HG02798 (cell line): ENCODE measurements at regions not wholly inside any gene's neighbourhood (a gene's known extent, or its start where the extent isn't known, plus 50 kb on each side); places are given as distances from the start of the nearest gene placed in this dataset.

Experiments used
- ATAC-seq: cut with Tn5 transposase; IDR thresholded peaks from one replicate; pipeline ENCODE4 v1.9.1; 2021; ENCODE audit warnings: mild to moderate bottlenecking; ENCODE audit not compliant: unreplicated experiment, poor library complexity

DNA sequence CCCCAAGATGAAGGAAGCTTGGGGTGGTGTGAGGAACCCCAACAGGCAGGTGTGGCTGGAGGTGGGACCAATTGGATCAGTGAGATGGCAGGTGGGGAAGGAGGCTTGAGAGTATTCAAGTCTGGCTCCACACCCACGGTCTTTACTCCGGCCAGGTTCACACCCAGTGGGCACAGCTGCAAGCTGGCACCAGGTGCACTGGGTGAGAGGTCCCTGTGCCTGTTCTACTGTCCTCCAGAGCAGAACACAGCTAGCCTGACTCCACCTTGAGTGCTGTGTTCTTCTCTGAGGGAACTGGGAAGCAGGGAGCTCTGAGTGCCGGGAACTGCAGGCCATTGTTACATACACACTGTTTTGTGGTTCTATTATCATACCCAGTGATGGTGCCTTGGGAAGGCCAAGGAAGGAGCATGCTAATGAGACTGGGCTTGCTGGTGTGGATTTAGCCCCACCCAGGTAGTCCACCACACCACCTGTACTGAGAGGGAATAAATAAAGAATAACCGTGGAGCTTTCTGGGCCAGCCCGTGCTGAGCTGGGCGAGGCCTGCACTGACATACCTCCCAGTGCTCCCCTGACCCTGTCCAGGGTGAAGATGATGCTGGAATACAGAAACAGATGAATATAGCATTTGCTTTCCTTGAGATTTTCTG, 93.4 kb downstream of the ABHD5 start:
- ATAC-seq: no peak

DNA sequence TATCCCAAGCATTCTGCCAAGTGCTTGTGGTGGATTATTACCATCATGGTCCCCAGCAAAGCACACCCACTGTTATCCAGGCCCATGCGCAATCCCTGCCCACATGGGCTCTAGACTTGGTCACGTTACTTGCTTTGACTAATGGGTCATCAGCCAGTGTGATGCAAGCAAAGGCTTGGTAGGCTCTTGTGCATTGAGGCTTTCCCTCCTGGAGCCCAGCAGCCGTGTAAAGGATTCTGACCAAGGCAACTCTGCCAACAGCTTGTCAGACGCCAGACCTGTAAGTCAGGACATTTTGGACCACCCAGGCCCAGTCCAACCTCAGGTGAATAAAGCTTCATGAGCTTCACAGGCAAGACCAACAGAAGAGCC, 93.9 kb downstream of the ABHD5 start:
- ATAC-seq: no peak

GRCh38 chr3:43785551-43785950, 94.8 kb downstream of the ABHD5 start:
- no peak for ATAC-seq

DNA sequence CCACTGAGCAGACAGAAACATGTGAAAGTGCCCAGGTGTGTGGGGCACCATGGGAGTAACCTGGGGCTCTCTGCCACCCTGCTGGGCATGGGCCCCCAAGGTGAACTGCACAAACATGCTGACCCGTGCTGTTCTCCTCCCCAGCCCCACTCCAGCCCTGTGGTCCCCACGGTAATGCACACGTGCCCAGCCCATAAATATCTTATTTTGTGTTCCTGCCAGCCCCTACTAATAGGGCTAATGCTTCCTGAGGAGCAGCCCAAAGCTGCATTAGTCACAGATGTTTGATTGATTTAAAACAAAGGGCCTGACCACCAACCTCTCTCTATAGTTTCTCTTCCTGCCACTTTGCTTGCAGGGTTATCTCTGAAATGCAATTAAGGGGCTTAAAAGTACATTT, 95.4 kb downstream of the ABHD5 start:
- no peak for ATAC-seq

DNA sequence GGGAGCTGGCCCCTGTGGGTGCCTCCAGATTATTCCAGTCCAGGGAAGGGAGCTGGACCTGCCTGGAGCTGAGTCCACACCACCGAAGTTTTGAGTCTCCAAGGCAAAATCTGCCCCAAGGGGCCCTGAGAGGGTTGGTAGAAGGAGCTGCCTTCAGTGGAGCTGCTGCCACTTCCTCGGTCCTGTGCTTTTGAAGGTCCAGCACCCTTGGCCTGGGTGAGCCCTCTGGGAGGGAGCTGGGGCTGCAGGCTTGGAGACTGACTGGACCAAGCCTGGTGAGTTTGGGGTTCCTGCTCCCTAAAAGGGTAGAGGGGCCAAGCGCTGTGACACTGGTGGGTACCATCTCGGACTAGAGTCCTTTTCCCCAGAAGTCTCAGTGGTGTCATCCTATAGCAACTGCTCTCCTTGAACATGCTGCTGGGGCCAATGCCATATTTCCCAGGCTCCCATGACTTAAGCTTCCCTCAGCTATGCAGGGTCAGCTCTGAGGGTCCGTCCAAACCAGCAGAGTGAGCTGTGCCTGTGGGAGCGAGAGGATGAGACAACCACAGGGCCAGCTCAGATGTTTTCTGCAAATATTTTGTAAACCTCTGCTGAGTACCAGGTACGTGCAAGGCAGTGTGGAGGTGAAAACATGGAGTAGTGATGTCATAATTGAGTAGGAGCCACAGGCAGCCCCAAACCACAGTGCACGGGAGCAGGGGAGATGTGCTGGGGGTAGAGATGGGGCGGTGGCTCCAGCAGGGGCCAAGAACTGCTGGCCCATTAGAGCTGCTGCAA, 96.0 kb downstream of the ABHD5 start:
- ATAC-seq: no peak

- no peak for ATAC-seq
These were observed 96.6 kb downstream of the ABHD5 start for GRCh38 chr3:43787330-43787729.

DNA sequence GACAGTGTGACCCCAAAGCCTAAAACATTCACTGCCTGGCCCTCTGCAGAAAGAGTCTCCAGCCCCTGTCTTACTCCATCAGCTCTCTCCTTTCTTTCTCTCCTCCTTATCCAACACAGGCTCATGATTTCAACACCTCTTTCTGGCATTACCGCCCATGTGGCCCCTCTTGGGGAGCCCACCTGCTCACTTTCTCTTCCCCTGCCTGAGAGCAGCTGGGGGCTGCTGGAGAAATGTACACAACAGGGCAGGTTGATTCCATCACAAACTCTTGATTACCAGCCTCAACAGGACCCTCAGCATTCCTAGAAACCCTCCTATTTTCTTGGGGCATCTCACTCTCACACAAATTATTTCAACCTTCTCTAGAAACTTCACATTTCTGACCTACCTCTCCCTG, 98.3 kb downstream of the ABHD5 start:
- no peak for ATAC-seq

- ATAC-seq: no peak
These were observed 99.3 kb downstream of the ABHD5 start for GRCh38 chr3:43790060-43790459.

GRCh38 chr3:43790476-43790875, 99.7 kb downstream of the ABHD5 start:
- no peak for ATAC-seq

DNA sequence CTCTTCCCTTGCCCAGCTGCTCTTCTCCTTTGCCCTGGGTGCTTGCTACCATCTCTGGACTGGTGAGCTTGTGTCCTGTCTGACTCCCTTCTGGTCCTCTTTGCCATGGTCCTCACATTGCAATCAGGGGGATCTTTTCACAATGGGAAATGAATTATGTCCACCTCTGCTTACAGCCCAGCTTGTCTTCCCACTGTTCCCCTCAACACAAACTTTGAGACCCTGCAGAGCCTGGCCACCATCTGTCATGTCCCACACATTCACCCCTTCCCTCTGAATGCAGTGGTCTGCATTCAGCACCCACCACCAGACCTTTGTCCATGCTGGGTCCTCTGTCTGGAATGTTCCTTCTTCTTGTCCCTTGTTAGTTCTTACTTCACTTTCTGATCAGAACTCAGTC, 100.5 kb downstream of the ABHD5 start:
- no peak for ATAC-seq

DNA sequence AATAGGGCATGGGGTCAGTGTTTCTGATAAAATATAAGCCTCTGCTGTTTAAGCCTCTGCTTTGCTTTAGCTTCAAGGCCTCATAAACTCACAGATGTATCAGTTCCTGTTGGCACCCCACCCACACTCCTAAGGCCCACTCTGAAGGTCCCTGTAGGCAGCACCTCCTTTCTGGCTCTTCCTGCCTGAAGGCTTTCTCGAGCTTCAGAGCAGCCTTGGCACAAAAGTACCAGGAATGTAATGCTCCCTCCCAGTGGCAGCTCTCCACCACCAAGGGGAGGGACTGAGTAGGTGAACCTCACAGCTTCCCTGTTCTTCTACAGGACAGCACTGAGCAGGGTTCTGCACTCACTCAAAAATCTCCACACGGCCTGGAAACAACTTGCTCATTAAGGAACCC, 102.2 kb downstream of the ABHD5 start:
- no peak for ATAC-seq

GRCh38 chr3:43793648-43794372, 103.1 kb downstream of the ABHD5 start:
- ATAC-seq: no peak

DNA sequence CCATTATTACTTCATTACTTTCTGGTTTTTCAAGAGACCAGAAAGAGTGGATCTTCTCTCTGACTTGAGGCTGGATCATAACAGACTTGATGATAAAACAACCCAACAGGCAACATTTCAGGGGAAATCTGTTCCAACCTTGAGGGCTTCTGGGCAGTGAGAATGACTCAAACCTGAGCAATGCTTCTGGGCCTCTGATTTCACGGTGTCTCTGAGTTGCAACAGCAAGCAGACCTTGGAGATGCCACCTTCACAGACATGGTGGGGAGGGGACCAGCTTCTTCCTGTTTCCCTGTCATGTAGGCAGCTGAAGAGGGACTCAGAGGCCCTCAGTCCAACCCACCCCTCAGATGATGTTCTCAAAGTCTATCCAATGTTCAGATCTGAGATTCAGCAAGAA, 104.0 kb downstream of the ABHD5 start:
- ATAC-seq: no peak

DNA sequence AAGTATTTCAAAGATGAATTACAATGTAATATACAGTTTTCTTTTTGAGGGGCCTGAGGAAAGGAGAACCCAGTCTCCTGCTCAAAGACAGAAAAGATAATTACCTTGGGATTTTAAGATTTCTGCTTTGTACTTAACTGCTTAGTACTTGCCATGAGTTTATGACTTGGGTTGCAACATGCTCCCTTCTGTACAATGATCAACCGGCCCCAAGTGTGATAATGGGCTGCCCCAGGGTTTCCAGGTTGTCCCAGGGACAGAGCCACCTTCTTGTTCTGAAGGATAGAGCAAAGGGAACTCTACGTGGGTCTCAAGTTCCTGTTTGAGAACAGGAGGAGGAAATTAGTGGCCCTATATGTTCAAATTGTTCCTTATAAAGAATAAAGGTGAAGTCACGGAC, 104.8 kb downstream of the ABHD5 start:
- ATAC-seq: no peak

DNA sequence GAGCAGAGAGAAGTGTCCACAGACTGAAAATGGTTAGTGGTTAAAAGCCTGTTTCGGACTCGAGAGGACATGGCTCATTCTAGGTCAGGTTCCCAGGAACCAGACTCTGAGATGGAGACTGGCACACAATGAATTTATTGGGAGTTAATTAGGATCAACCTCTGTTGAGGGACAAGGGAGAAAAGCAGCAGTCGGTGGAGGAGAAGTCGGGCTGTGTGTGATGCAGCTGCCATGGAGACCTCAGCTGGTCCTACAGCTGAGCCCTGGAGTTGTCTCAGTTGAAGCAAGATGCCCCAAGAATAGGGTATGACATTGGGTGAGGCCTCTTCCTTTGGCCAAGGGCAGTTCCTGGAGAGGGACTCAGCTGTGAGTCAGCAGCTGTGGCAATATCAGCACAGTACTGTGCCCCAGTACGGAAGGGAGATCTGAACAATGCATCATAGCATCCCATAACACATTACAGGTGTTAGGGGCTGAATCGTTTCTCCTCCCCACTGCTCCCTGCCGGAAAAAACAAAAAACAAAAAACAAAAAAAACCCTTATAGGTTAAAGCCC, 105.4 kb downstream of the ABHD5 start:
- ATAC-seq: no peak

DNA sequence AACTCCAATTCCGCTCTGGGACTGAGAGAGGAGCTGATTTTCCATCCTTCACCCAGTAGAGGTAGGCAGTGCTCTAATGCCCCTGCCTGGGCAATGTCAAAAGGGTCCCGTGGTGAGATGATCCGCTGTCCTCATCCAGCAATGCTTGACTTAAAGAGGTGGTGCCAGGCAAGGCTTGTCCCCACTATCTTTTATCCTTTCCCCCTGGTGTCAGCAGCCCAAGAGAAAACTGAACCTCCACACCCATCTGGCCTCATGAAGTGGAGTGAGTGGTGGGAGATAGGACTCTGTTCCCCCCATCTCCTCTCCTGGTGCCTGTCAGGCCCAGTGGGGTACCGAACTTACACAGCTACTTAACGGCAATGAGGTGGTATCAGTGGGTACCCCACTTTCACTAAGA, 107.1 kb downstream of the ABHD5 start:
- ATAC-seq: no peak

DNA sequence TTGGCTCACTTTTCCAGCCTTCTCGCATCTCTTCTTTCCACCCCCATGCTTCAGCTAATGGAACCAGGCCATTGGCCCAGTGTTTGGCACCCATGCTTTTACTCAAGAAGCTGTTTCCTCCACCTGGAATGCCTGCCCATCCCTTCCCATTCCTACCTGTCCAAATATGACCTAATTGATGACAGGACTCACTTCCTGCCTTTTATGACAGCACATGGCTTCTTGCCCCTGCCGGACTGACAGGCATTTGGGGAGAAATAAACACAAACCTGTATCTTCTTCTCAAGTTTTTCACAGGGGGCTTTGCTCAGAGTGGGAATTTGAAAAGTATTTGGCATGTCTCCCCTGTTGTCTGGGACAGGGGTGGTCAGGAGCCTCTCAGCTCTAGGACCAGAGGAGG, 120.1 kb downstream of the ABHD5 start:
- ATAC-seq: no peak

GRCh38 chr3:43814461-43814860, 123.7 kb downstream of the ABHD5 start:
- no peak for ATAC-seq

DNA sequence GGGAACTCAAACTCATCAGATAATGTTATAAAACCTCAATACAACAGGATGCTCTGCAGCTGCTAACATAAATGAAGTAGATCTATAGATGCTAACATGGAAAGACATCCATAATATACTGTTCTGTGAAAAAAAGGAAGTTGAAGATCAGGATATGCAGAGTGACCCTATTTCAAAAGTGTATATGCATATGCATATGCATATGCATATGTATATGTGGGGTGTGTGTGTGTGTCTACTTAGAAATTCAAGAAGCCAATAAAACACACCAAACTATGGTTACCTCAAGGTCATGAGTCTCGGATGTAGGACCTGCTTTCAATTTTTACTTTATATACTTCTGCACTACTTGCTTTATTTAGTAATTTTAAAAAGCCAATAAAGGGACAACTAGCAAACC, 125.6 kb downstream of the ABHD5 start:
- no peak for ATAC-seq

DNA sequence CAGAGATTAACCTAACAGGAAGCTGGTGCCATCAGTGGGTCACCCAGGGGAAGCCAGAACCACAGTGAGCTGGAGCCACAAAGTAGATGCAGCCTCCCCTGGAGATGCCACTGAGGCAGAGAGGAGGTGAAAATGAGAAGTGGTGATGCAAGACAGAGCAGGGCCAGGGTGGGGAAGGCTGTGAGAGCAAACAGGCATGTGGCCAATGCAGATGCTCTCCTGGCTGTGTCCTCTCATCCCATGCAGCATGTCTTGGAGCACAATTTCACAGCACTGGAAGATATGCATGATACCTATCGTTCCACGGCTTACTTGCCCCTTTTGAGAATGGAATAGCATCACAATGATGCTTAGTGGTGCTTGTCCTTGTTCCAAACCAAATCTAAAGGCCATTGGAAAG, 126.3 kb downstream of the ABHD5 start:
- no peak for ATAC-seq

- no peak for ATAC-seq
These were observed 127.1 kb downstream of the ABHD5 start for GRCh38 chr3:43817825-43818224.
